GM23338 (cell line): ENCODE measurements at regions not wholly inside any gene's neighbourhood (a gene's known extent, or its start where the extent isn't known, plus 50 kb on each side); places are given as distances from the start of the nearest gene placed in this dataset.

Experiments
- CREB1 ChIP-seq: fragments of 250-450 bp; sonication (Bioruptor Pico); IDR thresholded peaks from 2 replicates; pipeline ENCODE4 v1.5.0; 2020; ENCODE audit warnings: low read depth, mild to moderate bottlenecking, moderate library complexity
- EZH2 ChIP-seq: fragments of 200-600 bp; sonication (generic); IDR thresholded peaks from one replicate; pipeline ENCODE4 v1.8.0; 2017; ENCODE audit warnings: antibody characterized with exemption, mild to moderate bottlenecking, low read depth; ENCODE audit not compliant: unreplicated experiment
- POLR2AphosphoS5 ChIP-seq: IDR thresholded peaks from 2 replicates; pipeline ENCODE4 v1.6.1; 2016; ENCODE audit warnings: antibody characterized with exemption, low read depth
- TF ChIP-seq, protein P1 (sequence below): IDR thresholded peaks from one replicate; pipeline ENCODE4 v1.6.1; 2018; ENCODE audit warnings: antibody characterized with exemption; ENCODE audit not compliant: unreplicated experiment
- TF ChIP-seq, protein P2 (sequence below), 2 experiments: fragments of 200-600 bp in 1 of 2; sonication (generic) in 1 of 2; conservative IDR thresholded peaks; 2 replicates each; pipeline versions ENCODE4 v1.5.1 to v1.6.1; 2016 to 2017; ENCODE audit warnings: antibody characterized with exemption in 2 of 2, low read depth in 2 of 2, mild to moderate bottlenecking in 2 of 2, moderate library complexity in 1 of 2

DNA sequence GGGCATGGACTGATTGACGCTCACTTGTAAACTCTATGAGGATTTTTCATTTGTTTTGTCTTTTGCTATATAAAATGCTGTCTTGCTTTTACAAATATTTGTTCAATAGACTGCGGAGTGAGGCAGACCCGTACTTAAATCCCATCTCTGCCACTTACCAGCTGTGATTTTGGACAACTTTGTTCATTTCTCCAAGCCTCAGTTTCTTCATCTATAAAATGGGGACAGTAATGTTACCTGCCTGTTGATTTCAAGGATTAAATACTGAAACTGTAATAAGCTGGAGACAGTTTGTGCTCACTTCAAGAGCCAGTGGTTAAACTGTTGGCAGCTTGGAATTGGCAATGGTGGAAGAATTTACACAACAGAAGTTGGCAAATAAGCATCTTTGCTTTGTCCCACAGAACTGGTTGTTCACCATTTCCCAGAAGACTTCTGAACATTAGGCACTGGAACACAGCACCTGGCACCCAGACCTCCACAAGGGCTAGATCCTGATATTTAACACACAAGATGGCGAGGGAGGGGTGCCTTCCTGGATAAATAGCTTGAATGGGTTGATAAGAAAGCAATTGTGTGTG lies 479.2 kb downstream of the QKI start:
- TF ChIP-seq, protein P1, sequence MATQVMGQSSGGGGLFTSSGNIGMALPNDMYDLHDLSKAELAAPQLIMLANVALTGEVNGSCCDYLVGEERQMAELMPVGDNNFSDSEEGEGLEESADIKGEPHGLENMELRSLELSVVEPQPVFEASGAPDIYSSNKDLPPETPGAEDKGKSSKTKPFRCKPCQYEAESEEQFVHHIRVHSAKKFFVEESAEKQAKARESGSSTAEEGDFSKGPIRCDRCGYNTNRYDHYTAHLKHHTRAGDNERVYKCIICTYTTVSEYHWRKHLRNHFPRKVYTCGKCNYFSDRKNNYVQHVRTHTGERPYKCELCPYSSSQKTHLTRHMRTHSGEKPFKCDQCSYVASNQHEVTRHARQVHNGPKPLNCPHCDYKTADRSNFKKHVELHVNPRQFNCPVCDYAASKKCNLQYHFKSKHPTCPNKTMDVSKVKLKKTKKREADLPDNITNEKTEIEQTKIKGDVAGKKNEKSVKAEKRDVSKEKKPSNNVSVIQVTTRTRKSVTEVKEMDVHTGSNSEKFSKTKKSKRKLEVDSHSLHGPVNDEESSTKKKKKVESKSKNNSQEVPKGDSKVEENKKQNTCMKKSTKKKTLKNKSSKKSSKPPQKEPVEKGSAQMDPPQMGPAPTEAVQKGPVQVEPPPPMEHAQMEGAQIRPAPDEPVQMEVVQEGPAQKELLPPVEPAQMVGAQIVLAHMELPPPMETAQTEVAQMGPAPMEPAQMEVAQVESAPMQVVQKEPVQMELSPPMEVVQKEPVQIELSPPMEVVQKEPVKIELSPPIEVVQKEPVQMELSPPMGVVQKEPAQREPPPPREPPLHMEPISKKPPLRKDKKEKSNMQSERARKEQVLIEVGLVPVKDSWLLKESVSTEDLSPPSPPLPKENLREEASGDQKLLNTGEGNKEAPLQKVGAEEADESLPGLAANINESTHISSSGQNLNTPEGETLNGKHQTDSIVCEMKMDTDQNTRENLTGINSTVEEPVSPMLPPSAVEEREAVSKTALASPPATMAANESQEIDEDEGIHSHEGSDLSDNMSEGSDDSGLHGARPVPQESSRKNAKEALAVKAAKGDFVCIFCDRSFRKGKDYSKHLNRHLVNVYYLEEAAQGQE = no peak
- TF ChIP-seq, protein P2, sequence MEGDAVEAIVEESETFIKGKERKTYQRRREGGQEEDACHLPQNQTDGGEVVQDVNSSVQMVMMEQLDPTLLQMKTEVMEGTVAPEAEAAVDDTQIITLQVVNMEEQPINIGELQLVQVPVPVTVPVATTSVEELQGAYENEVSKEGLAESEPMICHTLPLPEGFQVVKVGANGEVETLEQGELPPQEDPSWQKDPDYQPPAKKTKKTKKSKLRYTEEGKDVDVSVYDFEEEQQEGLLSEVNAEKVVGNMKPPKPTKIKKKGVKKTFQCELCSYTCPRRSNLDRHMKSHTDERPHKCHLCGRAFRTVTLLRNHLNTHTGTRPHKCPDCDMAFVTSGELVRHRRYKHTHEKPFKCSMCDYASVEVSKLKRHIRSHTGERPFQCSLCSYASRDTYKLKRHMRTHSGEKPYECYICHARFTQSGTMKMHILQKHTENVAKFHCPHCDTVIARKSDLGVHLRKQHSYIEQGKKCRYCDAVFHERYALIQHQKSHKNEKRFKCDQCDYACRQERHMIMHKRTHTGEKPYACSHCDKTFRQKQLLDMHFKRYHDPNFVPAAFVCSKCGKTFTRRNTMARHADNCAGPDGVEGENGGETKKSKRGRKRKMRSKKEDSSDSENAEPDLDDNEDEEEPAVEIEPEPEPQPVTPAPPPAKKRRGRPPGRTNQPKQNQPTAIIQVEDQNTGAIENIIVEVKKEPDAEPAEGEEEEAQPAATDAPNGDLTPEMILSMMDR (conservative IDR thresholded peaks at IDR 0.05; ENCODE audit: low read depth in 2 of 2) = no peak
- TF ChIP-seq EZH2 (no peak), CREB1 (CRISPR knock-in tag) (no peak), POLR2AphosphoS5 (no peak)
